ENCODE measurements at regions not wholly inside any gene's neighbourhood (a gene's known extent, or its start where the extent isn't known, plus 50 kb on each side); places are given as distances from the start of the nearest gene placed in this dataset.

- no peak for DNase-seq
These were observed 267.6 kb downstream of the IPO8 start for GRCh38 chr12:30428098-30428497.

- DNase-seq, result no peak
These were observed 268.1 kb downstream of the IPO8 start for GRCh38 chr12:30427555-30427954.

- DNase-seq, result no peak
These were observed 270.2 kb downstream of the IPO8 start for GRCh38 chr12:30425445-30425844.

DNA sequence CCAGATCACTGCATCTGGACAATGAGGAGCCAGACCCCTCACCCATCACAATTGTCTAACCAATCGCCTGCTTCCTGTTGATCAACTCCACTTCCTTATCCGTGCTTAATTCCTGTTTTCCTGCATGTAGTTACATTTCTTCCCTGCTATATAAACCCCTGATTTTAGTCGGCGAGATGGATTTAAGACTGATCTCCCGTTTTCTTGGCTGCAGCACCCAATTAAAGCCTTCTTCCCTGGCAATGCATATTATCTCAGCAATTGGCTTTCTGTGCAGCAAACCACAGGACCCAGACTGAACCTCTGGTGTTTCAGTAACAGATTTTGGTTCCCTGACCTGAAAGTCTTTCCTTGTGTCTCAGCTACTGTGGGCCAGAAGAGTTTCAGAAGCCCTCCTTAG, 272.3 kb downstream of the IPO8 start:
- DNase-seq, result no peak

DNA sequence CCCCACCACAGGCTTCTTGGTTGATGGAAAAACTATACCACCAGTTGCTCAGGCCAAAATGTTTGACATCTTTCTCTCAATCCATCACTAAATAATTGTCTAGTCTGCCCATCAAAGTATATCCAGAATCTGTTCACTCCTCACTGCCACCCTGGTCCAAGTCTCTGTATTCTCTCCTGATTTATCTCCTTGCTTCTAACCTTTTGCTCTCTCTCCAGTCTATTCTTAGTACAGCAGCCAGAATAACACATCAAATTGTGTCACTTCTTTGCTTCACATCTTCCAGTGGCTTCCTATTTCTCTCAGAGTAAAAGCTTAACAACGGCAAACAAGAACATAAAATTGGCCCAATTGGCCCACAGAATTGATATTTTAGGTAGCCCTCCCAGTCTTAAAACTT, 272.8 kb downstream of the IPO8 start:
- no peak for DNase-seq

DNA sequence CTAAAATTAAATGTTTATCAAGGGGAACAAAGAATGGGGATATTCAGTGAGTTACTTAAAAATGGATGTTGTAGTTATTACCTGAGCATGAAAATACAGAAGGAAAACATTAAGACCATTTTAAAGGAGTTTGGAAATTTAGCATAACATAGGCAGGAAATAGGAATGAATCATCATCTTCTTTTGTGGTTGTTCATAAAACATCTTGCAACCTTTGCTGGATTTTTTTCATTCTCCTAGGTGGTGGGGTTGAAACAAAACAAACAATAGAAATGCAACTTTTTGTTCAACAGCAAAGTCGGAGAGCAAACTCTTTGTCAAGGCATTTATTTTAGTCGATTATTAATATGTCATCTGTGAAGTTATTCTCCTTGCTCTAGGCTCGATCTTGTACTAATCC, 275.1 kb downstream of the IPO8 start:
- peak; percentile 35 for DNase-seq

DNA sequence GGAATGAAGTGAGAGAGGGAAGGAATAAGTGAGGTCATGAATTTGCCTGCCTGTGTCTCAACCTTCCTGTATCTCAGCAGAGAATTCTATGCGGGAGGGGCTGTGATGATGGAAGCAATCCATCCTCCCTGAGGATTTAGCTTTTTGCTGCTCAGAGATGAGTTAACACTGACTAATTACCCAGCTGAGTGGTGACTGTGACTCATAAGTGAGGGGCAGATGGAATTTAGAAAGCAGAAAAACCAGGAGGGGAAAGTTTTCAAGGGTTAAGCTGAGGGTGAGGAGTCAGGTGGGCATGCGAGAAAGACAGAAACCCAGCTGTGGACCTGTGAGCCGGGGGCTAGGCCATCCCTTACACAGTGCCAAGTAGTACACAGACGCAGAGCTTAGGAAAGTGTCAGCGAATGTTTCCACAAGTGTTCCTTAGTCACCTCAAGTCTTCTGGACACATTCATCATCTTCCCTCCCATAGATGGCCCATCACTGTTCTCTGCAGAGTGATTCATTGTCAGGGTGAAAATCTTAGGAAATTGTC, 277.9 kb downstream of the IPO8 start:
- peak; percentile 94 for DNase-seq

DNA sequence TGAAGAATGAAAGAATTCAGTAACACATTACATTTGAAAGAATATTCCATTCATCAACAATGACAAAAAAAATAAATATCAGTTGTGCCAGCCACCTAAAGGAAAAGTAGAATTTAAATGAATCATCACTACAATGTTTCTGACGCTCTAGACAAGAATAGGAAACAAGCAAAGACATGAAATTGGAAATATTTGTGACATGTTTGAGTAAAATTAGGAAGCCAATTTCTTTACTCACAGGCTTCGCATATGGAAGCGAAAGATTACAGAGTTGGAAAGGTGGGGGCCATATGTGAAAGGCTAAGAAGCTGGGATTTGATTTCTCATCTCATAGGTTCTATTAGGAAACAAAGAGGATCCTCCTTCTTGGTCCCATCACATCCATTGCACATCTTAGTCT, 279.0 kb downstream of the IPO8 start:
- peak; percentile 27 for DNase-seq

GRCh38 chr12:30415777-30416176, 279.9 kb downstream of the IPO8 start:
- DNase-seq, result no peak

- DNase-seq, result no peak
These were observed 281.2 kb downstream of the IPO8 start for GRCh38 chr12:30414507-30414906.

DNA sequence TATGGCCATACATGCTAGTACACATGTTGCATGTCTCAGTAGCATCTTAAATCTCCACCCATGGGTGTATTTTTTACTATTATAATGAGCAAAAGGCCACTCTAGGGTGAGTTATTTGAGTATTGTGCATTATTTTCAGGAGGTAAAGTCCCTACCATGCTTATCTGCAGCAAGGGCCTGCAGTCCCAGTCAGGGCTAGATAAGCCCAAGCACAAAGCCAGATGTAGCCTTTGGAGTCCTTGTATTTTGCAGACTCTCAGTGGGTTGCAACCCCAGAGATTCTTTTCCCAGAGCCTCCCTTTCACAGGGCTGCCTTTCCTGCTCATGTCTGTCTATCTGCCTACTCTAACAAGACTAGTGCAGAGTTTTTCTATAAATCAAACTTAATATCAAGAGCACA, 295.3 kb downstream of the IPO8 start:
- no peak for DNase-seq

DNA sequence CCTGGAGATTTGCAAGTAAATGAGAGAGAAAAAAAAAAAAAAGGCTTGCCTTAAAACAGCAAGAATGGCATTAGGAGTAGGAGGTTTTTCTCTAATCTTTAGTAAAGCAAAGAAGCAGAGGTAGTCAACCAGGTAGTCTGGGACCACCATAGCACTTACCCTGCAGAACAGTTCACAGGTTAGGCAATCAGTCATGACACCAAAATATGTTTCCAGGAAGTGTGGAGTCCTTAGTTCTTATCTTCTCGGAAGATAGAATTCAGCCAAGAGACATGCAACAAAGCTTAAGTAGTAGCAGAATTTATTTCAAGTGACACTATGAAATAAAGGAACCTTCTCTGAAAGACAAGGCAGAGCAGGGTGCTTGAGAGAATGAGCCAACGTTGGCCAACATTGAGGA, 295.8 kb downstream of the IPO8 start:
- DNase-seq, result no peak

DNA sequence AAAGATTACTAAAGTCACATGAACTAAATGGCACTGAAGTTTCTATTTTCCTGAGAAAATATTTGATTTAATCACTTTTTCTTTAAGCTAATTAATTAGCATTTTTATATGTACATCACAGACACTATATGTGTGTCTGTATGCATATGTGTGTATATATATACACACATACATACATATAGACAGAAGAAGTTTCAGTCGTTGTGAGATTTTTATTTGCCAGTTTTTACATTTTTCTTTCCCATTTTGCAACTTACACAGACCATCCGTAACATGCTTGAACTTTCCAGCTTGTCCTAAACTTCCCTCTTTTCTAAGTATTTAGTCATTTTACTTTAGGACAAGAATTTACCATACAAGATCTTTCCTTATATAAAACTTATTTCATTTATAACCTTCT, 299.1 kb downstream of the IPO8 start:
- no peak for DNase-seq

- no peak for DNase-seq
These were observed 300.5 kb downstream of the IPO8 start for GRCh38 chr12:30395190-30395589.

DNA sequence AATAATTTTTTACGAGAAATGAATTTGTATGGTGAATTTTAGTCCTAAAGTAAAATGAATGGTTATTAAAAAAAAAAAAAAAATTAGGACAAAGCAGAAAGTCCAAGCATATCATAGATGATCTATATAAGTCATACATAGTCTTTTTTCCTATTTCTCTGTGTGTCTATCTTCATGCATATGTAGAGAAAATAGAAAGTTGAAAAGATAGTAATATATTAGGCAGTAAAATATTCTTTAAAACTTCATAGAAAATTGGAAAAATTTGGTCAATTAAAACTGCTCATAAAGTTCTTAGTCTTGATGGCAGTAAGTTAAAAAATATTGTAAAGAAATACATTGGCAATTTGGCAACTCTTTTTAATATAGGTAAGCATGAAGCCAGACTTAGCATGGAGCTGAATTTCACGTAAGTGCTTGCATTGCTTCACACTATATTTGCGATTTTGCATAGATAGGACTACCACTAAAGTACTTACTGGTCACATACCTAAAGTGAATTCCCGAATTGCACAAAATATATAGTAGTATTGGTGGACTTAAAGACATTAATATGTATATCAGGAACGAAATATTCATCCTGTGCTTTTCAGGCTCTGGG, 303.8 kb downstream of the IPO8 start:
- DNase-seq, result no peak

- no peak for DNase-seq
These were observed 310.0 kb downstream of the IPO8 start for GRCh38 chr12:30385706-30386105.

DNA sequence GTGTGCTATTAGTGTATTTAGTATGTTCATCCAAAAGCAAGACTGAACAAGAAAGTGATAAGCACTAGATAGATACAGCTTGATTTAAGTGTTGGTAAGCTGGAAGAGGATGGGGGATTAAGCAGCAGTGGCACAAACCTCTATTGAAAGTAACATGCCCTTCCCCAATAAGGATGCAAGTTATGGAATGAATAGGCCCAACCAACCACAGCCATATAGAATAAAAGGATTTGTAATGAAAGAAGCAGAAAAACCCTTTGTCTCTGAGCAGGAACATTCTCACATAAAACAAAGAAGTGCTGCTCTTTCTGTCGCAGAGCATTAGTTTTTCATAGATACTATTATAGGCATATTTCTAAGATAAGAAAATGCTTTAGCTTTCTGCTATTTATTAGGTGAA, 310.7 kb downstream of the IPO8 start:
- DNase-seq, result no peak

DNA sequence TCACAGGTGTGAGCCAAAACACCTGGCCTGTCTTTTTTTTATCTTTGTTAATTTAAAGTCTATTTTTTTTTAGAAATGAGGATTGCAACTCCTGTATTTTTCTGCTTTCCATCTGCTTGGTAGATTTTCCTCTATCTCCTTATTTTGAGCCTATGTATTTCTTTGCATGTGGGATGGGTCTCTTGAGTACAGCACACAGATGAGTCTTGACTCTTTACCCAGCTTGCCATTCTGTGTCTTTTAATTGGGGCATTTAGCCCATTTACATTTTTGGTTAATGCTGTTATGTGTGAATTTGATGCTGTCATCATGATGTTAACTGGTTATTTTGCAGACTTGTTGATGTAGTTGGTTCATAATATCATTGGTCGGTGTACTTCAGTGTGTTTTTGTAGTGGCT, 317.4 kb downstream of the IPO8 start:
- DNase-seq, result no peak

- DNase-seq, result no peak
These were observed 330.8 kb downstream of the IPO8 start for GRCh38 chr12:30364822-30365221.

GRCh38 chr12:30361145-30361544, 334.5 kb downstream of the IPO8 start:
- DNase-seq, result no peak

DNA sequence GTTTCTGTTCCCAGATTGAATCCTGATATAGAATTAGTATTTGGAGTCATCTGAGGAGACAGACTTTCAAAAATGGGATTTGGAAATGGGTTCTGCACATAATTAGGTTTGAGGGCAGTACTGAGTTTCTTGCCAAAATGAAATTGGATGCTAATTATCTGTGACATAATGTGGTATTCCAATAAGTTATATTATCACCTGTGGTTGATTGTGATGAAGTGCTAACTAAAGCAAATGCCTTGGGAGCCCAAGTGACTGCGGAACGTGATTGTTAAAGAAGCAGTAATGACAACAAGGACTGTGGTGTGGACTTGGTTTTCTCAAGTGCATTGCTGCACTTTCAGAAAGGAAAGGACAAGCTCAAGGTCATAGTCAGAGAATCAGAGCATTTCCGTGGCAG, 337.0 kb downstream of the IPO8 start:
- no peak for DNase-seq

- DNase-seq, result no peak
These were observed 337.7 kb downstream of the IPO8 start for GRCh38 chr12:30357766-30358490.

DNA sequence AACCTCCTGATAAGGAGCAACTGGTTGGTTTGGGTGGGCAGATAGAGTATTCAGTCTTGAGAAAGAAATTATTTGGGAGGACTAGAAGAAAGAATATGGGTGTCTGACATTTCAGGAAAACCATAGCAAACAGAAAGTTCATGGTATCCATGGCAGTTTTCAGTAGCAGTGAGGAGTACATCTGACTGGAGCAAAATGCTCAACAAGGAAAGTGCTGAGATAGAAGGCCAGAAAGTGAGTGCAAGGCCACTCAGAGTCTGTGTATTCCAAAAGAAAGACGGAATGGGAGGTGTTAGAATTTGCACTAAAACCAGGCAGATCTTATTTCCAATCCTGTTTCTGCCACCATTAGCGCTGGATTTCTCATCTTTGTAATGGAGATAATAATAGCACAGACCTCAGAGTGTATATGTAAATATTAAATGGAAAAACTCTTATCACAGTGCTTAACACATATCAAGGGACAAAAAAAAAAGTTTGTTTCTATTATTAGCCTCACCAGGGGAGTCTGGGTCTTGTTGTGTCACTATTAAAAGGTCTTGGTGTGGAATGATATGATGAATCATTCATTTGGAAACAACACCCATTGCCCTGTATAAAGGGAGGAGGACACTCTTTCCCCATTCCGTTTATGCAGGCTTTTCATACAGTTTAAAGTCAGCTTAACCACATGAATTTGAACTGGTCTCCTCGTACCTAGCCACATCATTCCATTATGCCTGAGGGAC, 349.8 kb downstream of the IPO8 start:
- DNase-seq, result peak; percentile 1

DNA sequence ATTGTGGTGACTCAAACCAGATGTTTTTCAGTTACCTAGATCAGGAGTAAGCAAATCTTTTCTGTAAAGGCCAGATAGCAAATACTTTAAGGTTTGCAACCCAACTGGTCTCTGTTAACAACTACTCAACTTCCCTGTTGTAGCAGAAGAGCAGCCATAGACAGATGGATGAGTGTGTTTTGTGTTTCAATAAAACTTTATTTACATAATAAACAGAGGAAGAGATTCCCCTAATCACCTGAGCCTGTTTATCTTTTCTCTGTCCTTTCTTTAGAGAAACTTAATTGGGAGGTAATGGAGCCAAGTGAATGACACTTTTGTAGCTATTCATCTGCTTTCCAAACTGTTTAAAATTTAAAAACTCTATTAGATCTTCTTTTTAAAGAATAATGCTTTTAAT, 365.1 kb downstream of the IPO8 start:
- no peak for DNase-seq

Measured in fibroblast of skin of back (primary cell).